ENCODE measurements at regions not wholly inside any gene's neighbourhood (a gene's known extent, or its start where the extent isn't known, plus 50 kb on each side); places are given as distances from the start of the nearest gene placed in this dataset.

- TF ChIP-seq ATF2 (IDR thresholded peaks at IDR 0.05; ENCODE audit: low read length): no peak
- TF ChIP-seq CEBPB (IDR thresholded peaks at IDR 0.05; ENCODE audit: low read depth, low read length): no peak
- no peak for TF ChIP-seq NANOG (IDR thresholded peaks at IDR 0.05; ENCODE audit: insufficient read depth, low read depth, low read length, poor library complexity, severe bottlenecking)
- no peak for TF ChIP-seq JUN (IDR thresholded peaks at IDR 0.05; ENCODE audit: low read depth, low read length)
- no peak for TF ChIP-seq SIRT6 (IDR thresholded peaks at IDR 0.05; ENCODE audit: low read length)
- no peak for TF ChIP-seq EZH2 (IDR thresholded peaks at IDR 0.05; ENCODE audit: low read depth, low read length, severe bottlenecking)
- TF ChIP-seq RFX5 (IDR thresholded peaks at IDR 0.05; ENCODE audit: borderline replicate concordance, low read depth, low read length): no peak
These were observed 148.0 kb upstream of the NUDT4 start (continued) for GRCh38 chr12:93229494-93230325.

All from H1 (cell line).